ENCODE measurements at regions not wholly inside any gene's neighbourhood (a gene's known extent, or its start where the extent isn't known, plus 50 kb on each side); places are given as distances from the start of the nearest gene placed in this dataset.

DNA sequence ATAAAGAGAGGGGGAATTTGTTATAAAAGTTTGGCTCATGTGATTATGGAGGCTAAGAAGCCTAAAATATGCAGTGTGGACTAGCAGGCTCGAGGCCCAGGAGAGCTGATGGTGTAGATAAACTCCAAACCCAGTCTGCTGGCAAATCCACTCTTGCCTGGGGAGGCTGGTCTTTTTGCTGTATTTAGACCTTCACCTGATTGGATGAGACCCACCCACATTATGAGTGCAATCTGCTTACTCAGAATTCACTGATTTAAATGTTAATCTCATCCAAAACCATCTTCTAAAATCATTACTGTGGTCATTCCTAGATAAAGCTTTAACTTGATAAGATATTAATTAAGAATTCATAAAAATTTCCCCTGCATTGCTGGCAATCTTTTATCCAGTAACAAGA is 473.2 kb downstream of the TMA16 start:
- TF ChIP-seq, protein P1, sequence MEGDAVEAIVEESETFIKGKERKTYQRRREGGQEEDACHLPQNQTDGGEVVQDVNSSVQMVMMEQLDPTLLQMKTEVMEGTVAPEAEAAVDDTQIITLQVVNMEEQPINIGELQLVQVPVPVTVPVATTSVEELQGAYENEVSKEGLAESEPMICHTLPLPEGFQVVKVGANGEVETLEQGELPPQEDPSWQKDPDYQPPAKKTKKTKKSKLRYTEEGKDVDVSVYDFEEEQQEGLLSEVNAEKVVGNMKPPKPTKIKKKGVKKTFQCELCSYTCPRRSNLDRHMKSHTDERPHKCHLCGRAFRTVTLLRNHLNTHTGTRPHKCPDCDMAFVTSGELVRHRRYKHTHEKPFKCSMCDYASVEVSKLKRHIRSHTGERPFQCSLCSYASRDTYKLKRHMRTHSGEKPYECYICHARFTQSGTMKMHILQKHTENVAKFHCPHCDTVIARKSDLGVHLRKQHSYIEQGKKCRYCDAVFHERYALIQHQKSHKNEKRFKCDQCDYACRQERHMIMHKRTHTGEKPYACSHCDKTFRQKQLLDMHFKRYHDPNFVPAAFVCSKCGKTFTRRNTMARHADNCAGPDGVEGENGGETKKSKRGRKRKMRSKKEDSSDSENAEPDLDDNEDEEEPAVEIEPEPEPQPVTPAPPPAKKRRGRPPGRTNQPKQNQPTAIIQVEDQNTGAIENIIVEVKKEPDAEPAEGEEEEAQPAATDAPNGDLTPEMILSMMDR (conservative IDR thresholded peaks at IDR 0.05; ENCODE audit: low read length) = no peak
- no peak for TF ChIP-seq EZH2phosphoT487 (IDR thresholded peaks at IDR 0.05; ENCODE audit: borderline replicate concordance, low read depth, low read length)

Data from OCI-LY7 (cell line).